ENCODE measurements at regions not wholly inside any gene's neighbourhood (a gene's known extent, or its start where the extent isn't known, plus 50 kb on each side); places are given as distances from the start of the nearest gene placed in this dataset.

GRCh38 chr10:1895691-1896090 is 158.4 kb upstream of the ADARB2 start:
- TF ChIP-seq CTCF (IDR thresholded peaks at IDR 0.05) (no peak), EZH2 (IDR thresholded peaks at IDR 0.05) (no peak)
